ENCODE measurements at regions not wholly inside any gene's neighbourhood (a gene's known extent, or its start where the extent isn't known, plus 50 kb on each side); places are given as distances from the start of the nearest gene placed in this dataset.

GRCh38 chr4:23392860-23393458, 496.9 kb downstream of the PPARGC1A start:
- DNase-seq, result no peak

- DNase-seq, result no peak
Observed at GRCh38 chr4:23390246-23390645, 499.6 kb downstream of the PPARGC1A start.

GRCh38 chr4:23388699-23389395, 501.0 kb downstream of the PPARGC1A start:
- DNase-seq, result no peak

GRCh38 chr4:23388255-23388654, 501.6 kb downstream of the PPARGC1A start:
- no peak for DNase-seq

GRCh38 chr4:23384741-23385140, 505.1 kb downstream of the PPARGC1A start:
- DNase-seq, result peak; percentile 67

- DNase-seq, result peak; percentile 28
Observed at GRCh38 chr4:23382879-23383278, 507.0 kb downstream of the PPARGC1A start.

- peak; percentile 16 for DNase-seq
Observed at GRCh38 chr4:23374259-23374658, 515.6 kb downstream of the PPARGC1A start.

GRCh38 chr4:23373261-23373660, 516.6 kb downstream of the PPARGC1A start:
- peak; percentile 76 for DNase-seq

- DNase-seq, result no peak
Observed at GRCh38 chr4:23371533-23371932, 518.3 kb downstream of the PPARGC1A start.

GRCh38 chr4:23369331-23369730, 520.5 kb downstream of the PPARGC1A start:
- DNase-seq, result no peak

- no peak for DNase-seq
Observed at GRCh38 chr4:23368081-23368697, 521.7 kb downstream of the PPARGC1A start.

GRCh38 chr4:23366557-23366906, 523.3 kb downstream of the PPARGC1A start:
- no peak for DNase-seq

- no peak for DNase-seq
Observed at GRCh38 chr4:23365871-23366556, 523.8 kb downstream of the PPARGC1A start.

GRCh38 chr4:23365086-23365485, 524.8 kb downstream of the PPARGC1A start:
- no peak for DNase-seq

- DNase-seq, result no peak
Observed at GRCh38 chr4:23364167-23364566, 525.7 kb downstream of the PPARGC1A start.

- no peak for DNase-seq
Observed at GRCh38 chr4:23361453-23361852, 528.4 kb downstream of the PPARGC1A start.

- no peak for DNase-seq
Observed at GRCh38 chr4:23360718-23361117, 529.1 kb downstream of the PPARGC1A start.

- peak; percentile 48 for DNase-seq
Observed at GRCh38 chr4:23355258-23355657, 534.6 kb downstream of the PPARGC1A start.

- DNase-seq, result no peak
Observed at GRCh38 chr4:23353200-23353599, 536.6 kb downstream of the PPARGC1A start.

GRCh38 chr4:23348789-23349498, 540.9 kb downstream of the PPARGC1A start:
- DNase-seq, result no peak

GRCh38 chr4:23337292-23337691, 552.6 kb downstream of the PPARGC1A start:
- no peak for DNase-seq

- DNase-seq, result peak; percentile 94
Observed at GRCh38 chr4:23333946-23334878, 555.6 kb downstream of the PPARGC1A start.

Data from fibroblast of skin of right biceps (primary cell).